NCI-H2171 treated with DMSO at 0.1 percent for 48 hours (cell line): ENCODE measurements at regions not wholly inside any gene's neighbourhood (a gene's known extent, or its start where the extent isn't known, plus 50 kb on each side); places are given as distances from the start of the nearest gene placed in this dataset.

Experiments
- DNase-seq: peaks from one replicate; lab custom pipeline; 2025; lab: John Stamatoyannopoulos, UW

DNA sequence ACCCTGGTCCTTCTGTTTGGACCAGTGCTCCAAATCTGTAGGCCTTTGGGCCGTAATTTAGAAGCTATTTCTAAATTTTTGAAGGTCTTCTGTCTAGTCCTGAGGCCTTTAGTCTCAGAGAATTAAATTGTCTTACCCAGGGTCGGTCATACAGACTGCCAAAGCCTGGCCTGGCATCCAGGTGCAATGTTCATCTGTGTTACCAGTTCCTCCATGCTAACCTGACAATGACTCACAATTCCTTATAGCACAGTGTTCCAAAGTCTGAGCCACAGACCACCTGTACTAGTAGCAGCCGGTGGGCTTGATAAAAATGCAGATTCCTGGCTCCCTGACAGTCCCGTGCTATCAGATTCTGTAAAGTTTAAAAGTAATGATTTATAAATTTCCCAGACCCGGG, 77.7 kb upstream of the MAP4K3 start:
- DNase-seq = no peak

DNA sequence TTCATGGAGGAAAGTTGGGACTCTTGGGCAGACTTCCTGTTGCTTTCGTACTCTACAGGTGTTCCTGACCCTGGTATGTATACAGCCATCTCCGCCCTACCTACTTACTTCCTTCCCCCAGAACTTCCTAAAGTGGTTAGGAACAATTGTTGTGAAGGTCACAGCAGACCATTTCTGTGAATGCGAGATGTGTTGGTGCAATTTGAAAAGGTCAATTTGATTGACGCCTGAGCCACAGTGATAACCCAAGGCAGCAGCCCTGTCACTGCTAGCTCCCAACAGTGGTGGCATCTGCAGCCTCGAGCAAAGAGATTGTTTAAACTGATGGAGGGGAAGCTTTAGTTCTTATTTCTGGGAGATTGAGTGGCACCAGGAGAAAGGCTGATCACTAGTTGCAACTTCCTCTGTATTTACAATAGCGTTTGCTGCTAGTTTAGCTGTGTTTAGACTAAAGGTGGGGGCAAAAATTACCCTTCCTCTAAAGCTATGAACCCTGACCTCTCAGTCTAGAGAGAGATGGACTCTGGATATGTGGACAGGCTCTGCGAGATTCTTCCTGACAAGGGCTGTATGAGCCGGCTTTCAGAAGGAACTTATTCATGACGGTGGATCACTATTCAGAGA, 78.3 kb upstream of the MAP4K3 start:
- no peak for DNase-seq

DNA sequence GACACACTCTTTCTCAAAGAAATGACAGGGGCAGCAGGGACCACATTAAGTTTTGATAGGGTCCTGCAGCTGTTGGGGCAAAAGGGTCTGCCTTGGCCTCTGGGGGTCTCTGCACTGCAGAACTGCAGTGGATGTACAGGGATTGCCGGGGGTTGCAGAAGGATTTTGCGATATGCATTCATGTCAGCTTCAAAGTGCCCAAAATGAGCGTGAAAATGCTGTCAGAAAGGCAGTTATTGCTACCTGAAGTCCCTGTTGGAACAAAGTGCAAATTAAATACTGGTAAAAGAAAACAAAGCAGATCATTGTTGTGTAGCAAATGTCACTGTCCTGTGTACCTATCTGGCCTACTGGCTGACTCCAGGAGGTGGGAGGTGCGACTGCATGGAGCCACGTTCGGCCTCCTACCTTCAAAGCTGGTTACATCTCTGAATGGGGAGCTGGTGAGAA, 78.8 kb upstream of the MAP4K3 start:
- no peak for DNase-seq

DNA sequence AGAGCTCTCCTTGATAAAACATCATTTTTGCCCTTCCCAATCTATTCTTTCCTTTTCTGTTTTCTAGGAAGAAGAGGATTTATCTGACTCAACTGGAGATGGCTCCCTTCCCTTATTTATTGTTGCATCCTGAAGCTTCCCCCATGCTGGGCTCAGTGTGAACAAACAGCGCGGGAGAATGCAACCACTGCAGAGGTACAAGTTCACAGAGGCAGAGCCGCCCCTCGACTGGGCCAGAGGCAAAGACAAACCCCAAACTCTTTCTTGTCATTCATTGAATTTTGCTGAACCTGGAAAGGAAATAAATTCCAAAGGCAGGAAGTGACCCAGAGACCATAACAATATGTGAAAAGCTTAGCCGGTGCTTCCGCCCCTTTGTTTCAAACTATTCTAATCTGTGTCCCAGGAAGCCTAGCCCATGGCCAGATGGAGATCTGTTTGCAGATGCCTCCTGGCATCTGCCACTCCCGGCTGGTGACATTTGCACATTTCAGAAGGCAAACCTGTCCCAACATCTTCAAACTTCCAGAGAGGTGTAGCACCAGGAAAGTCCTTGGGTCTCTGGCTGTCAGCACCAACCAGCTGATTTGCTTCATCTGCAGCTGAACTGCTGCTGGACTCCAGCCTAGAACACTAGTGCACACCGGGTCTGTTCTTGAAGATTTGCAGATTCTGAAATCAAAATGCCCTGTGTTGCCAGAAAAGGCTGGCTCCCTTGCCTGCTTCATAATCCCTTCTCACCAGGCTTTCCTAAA, 79.4 kb upstream of the MAP4K3 start:
- DNase-seq = peak; percentile 83

DNA sequence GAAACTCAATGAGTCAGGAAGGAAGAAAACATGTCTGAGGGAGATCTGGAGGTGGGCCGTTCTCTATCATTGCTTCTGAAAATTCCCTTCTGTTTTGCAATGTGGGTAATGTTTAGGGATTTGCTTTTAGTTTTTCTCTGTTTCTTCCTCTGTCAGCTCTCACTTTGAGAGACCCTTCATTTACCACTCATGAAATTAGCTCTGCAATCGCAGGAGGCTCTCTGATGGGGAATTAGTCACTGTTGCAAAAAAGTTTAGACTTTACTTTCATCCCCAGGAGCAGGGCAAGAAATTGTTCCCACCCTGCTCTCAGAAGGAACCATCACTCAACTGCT, 80.0 kb upstream of the MAP4K3 start:
- no peak for DNase-seq

DNA sequence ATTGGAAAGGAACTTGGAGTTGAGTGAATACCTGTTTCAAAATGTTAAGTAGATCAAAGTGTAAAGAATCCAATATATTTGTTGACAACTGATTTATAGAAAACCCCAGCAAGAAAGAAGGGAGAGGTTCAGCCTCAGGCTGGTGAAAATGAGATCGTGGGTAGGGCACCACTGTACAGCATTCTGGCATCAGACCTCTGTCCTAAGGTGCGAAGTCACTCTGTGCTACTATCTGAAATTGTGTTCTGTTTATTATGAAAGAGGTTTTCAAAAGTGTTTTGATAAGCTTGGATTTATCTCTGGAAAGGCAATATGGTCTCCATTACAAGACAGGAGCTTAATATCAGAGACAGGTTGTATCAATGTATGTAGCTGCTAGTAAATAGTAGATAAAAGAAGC, 80.5 kb upstream of the MAP4K3 start:
- DNase-seq = no peak

DNA sequence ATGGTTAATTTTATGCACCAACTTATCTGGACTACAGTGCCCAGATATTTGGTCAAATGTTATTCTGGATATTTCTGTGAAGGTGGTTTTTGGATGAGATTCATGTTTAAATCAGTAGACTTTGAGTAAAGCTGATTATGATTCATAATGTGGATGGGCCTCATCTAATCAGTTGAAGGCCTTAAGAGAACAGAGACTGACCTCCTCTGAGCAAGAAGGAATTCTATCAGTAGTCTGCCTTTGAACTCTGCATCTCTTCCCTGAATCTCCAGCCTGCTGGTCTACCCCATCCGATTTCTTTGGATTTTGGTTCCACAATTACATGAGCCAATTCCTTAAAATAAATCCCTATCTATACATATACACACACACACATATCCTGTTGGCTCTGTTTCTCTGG, 82.8 kb upstream of the MAP4K3 start:
- DNase-seq = no peak

DNA sequence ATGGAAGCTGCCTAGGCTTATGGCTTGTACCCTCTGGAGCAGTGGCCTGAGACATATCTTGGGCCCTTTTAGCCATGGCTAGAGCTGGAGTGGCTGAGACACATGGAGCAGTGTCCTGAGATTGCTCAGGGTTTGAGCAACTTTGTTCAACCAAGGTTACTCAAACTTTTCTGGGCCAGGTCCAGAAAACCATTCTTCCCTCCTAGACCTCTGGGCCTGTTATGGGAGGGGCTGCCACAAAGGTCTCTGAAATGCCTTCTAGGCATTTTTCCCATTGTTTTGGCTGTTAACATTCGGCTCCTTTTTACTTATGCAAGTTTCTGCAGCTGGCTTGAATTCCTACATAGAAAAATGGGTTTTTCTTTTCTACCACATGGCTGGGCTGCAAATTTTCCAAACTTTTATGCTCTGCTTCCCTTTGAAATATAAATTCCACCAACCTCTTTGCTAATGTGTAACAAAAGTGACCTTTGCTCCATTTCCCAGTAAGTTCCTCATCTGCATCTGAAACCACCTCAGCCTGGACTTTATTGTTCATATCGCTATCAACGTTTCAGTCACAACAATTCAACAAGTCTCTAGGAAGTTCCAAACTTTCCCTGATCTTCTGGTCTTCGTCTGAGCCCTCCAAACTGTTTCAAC, 84.9 kb upstream of the MAP4K3 start:
- DNase-seq = no peak

DNA sequence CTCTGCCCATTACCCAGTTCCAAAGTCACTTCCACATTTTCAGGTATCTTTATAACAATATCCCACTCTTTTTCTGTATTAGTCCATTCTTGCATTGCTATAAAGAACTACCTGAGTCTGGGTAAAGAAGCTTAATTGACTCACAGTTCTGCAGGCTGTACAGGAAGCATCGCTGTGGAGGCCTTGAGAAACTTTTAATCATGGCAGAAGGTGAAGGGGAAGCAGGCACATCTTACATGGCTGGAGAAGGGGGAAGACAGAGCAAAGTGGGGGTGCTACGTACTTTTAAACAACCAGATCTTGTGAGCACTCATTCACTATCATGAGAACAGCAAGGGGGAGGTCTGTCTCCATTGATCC, 85.4 kb upstream of the MAP4K3 start:
- DNase-seq = no peak

DNA sequence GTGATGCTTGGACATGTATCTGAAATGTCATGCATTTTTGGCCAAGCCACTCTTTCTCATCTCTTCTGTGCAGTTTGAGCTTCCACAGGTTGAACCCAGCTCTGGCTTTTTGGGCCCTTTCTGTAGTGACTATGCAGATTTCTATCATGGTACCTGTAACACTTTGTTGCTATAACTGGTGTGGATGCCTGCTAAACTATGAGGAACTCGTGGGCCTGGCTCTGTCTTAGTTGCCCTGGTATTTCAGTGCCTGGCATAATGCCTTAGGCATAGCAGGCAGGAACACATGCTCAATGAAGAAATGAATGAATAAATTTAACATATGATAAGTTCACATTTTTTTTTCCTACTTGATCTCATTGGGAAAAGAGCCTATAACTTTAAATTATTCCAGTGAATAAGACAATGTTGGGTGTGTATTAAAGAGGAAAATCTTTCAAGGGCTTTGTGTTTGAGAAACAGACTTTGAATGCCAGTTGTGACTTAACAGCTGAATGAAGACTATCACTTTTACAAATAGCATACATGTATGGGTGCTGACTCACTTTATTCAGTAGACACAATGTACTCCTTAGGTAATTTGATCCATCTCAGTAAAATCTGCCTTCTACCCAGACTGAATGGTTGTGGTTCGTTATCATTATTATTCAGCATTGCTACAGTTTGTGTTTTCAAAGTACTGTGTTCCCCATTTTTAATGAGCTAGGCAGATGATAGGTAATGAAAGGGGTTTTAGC, 86.4 kb upstream of the MAP4K3 start:
- peak; percentile 26 for DNase-seq

DNA sequence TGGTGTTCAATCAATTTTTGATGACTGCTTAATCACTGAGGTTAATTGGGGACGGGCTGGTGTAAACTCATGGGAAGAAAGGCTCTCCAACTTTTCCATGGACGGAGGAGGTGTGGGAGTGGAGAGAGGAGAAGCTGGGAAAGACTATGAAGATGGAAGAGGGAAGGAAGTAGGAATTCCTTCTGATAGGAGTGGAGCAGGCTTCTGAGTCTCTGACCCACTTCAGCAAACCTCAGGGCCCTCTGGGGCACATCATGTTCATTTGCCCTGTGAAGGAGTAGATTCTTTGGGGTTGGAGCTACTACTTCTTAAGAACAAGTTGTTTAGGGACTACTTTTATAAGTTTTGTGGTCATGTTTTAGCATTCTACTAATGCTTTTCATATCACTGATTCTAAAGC, 87.0 kb upstream of the MAP4K3 start:
- DNase-seq = no peak

DNA sequence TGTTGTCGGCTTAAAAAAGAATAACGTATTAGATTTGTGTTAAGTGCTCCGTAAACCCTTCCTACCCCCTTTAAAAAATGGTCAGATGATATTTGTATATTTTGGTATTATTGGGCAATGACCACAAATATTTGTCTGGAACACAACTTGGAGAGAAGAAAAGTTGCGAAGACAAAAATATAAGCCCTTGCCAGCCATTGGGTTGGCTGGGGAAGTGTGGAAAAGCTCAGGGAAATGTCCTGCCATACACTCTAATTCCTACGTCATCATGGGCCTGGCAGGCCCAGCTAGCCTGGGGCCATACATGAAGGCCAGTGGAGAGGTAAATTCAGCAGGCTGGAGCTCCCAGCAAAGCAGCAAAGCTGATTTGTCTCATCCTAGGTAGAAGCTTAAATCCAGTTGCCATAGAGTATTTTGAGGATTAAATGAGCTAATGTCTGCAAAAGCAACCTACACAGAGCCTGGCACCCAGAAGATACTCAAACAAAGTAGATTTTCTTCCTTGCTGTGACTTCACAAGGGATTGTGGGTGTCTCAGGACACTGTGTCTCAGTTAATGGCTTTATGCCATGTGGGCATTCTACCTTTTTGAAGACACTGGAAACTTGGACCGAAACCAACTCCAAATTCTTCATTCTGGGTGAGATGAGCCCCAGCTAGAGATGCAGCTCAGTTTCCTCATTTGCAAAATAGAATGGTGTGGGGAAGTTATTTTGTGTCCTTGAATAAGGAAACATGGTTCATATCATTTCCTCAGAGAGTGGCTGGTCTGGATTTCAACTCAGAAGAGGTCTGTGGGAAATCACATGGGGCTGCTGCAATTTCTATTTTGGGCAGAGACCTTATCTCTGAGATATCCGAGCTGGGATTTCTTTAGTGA, 87.9 kb upstream of the MAP4K3 start:
- DNase-seq = no peak

DNA sequence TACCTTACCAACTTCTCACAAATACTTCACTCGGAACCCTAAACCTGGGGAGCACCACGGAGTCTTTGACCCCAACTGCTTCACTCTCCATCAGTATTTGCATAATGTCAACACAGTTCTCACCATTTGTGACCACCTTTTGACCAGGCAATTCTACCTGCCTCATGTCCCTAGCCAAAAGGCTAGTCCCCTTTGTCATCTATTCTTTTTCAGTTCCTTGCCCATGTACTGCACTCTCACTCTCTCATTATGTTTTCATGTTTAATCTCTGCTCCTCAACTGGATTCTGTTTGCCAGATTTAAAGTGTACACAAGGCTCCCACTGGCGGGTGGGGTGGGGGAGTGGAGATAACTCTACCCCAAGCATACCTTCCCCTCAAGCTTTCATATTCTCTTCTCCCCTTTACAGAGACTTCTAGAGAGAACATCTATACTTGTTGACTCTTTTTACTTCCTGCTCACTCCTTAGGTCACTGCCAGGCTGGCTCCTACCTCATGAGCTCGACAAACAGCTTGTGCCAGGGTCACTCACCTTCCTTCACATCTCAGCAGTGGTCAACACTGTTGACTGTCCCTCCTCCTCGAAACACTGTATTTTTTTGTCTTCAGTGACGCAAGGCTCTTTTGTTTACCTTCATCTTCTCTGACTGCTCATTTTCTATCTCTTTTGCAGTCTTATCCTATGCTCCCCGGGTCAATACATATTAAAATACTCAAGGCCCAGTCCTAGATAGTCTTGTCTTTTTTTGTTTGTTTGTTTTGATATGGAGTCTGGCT, 88.7 kb upstream of the MAP4K3 start:
- no peak for DNase-seq

DNA sequence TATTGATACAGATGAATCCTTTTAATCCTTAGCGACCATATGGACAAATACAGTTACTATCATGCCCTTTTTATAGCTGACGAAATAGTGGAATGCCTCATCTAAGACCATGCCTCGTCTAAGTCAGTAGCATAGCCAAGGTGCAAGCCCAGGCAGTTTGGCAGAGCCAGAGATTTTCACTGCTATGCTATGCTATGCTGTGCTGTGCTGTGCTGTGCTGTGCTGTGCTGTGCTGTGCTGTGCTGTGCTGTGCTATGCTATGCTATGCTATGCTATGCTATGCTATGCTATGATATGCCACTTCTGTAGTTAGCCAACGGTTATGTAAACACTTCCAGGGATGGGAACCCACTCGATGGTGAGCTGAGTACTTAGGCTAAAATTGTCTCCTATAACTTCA, 91.6 kb upstream of the MAP4K3 start:
- DNase-seq = no peak

DNA sequence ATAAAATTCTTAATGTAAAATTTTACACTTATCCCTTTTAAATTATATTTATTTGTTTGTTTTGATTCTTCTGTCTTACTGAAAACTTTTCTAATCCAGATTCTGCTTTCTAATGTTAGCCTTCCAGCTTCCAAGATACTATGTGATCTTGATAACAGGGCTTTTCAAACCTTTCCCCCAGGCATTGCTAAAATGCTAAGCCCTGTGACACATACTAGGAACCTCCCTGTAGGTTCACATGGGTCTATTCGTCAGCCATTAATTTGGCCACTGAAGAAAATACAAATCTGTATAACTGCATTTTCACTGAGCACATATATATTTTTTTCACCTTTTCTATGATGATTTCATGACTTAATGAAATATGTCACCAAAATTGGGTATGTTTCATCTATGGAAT, 92.8 kb upstream of the MAP4K3 start:
- DNase-seq = no peak

DNA sequence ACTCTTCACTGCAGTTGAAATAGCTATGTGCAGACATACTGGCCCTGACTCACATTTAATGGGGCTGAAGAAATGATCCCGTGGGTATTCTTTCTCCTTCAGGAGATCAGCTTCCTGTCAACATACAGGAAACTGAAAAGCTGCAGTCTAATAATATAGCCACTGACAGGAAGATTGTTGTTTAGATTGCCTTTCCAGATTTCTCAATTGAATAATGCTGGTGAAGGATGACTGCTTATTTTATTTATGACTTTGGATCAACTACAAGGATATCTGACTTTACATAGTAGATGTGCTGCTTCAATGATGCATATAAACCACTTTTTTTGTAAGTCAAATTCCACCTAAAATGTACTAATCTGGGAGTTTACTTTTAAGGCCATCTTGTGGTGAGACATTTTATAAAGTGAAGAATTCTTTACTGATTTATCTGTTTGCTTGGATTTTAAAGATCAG, 93.4 kb upstream of the MAP4K3 start:
- DNase-seq = no peak

DNA sequence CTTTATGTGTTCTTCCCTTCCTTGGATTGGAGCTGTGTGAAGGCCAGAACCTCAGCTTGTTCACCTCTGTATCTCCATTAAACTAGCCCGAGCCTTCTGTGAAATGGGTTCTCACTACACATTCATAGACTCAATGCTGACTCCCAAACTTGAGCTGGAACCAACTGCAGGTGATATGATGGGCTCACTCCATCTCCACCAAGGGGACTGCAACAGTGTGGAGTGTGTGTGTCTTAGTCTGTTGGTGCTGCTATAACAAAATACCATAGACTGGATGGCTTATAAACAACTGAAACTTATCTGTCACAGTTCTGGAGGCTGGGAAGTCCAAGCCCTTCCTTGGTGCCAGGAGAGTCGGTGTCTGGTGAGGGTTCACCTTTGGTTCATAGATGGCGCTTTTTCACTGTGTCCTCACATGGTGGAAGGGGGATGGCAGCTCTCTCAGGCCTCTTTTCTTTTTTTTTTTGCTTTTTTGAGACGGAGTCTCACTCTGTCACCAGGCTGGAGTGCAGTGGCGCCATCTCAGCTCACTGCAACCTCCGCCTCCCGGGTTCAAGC, 94.2 kb upstream of the MAP4K3 start:
- DNase-seq = no peak

DNA sequence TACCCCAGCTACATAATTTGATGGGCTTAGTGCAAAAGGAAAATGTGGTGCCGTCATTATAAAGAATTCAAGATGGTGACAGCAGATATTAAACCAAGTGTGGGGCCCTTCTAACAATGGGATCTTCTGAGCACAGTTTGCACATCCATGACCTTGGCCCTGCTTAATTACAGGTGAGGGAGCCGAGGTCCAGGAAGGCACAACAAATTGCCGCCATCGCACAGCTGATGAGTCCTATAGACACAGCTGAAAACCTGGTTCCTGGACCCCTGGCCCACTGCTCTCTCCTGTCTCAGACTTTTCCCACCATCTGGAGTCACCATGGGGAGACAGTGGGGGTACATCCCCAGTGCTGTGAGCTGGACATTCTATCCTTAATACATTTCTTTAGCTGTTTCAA, 95.8 kb upstream of the MAP4K3 start:
- DNase-seq = no peak

DNA sequence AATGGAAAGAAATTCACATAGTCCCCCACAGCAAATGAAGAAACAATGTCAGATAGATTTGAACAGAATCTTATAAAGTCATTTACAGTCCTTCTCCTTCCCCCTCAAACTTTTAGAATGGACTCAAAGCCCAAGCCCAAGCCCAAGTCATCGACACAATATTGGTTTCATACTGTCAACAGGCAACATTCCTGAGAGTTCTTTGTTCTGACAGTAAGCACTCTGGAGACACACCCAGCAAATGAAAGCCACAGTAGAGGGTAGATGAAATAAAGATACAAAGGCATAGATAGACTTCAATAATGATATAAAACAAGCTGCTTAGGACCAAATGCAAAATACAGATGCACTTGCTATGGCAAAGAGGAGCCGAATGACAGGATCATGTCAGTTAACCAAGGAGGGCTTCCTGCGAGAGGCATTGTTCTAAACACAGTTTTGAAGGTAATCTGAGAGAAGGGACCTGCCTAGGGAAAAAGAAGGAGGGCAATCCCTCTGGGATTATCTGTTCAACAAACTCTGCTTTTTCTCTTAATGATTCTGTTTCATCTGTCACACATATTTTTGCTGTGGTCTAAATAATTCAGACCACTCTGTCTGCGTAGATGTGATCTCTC, 97.1 kb upstream of the MAP4K3 start:
- DNase-seq = no peak

DNA sequence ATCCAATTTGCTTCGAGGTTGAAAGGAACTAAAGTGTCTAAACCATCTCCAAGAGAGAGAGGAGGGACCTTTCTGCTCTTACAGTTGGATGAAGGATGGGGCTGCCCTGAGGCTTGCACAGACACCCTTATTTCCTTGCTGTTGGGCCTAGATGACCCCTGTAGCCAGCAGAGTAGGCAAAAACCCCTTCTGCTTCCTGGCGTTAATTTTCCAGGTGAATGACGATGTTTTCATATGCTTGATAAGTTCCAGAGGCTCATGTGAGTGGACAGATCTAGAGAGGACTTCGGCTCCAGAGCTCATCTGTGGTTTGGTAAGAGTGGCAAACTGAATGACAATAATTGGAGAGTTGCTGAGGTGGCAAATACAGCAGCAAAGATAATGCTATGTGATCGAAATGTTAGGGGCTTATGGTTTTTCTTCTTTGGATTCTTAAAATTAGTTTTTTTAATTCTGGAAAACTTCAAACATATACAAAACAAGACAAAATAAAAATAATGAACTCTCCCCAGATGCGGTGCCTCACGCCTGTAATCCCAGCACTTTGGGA, 98.6 kb upstream of the MAP4K3 start:
- no peak for DNase-seq
